Suprapubic skin (tissue), 4 donors: ENCODE measurements at regions not wholly inside any gene's neighbourhood (a gene's known extent, or its start where the extent isn't known, plus 50 kb on each side); places are given as distances from the start of the nearest gene placed in this dataset.

Experiments
- DNase-seq, 2 donors: peaks; one replicate each; pipeline ENCODE4 v3.0.0-alpha.2; 2019; ENCODE audit warnings: low spot score in 2 of 2
- H3K27ac ChIP-seq: fragments of 200-600 bp; sonication (generic); one replicate; pipeline ENCODE4 v1.5.1; 2019
- H3K27me3 ChIP-seq: fragments of 200-600 bp; sonication (generic); one replicate; pipeline ENCODE4 v1.5.1; 2019
- H3K36me3 ChIP-seq: fragments of 200-600 bp; sonication (generic); one replicate; pipeline ENCODE4 v1.5.1; 2019
- H3K4me1 ChIP-seq: fragments of 200-600 bp; sonication (generic); one replicate; pipeline ENCODE4 v1.5.1; 2019
- H3K4me3 ChIP-seq: fragments of 200-600 bp; sonication (generic); one replicate; pipeline ENCODE4 v1.5.1; 2019; ENCODE audit warnings: mild to moderate bottlenecking
- H3K9me3 ChIP-seq: fragments of 200-600 bp; sonication (generic); one replicate; pipeline ENCODE4 v1.5.1; 2019
- CTCF ChIP-seq, 2 donors: fragments of 200-600 bp in 1 of 2; fragments of 450-650 bp in 1 of 2; sonication (generic) in 1 of 2; IDR thresholded peaks; one replicate each; pipeline ENCODE4 v1.5.1; 2016 to 2019; ENCODE audit warnings: antibody characterized with exemption in 2 of 2, mild to moderate bottlenecking in 1 of 2, moderate library complexity in 1 of 2
- EP300 ChIP-seq: sonication (generic); formaldehyde crosslinking; IDR thresholded peaks from one replicate; pipeline ENCODE4 v1.6.1; 2017; ENCODE audit warnings: antibody characterized with exemption
- POLR2A ChIP-seq, 2 donors: fragments of 450-650 bp; IDR thresholded peaks; one replicate each; pipeline ENCODE4 v1.6.1; 2017; ENCODE audit warnings: antibody characterized with exemption in 2 of 2, mild to moderate bottlenecking in 2 of 2, moderate library complexity in 2 of 2
- POLR2AphosphoS5 ChIP-seq, 3 donors: sonication (generic); formaldehyde crosslinking; IDR thresholded peaks; one replicate each; pipeline ENCODE4 v1.6.1; 2017; ENCODE audit warnings: antibody characterized with exemption in 3 of 3
- WGBS: methylation state at CpG from one replicate; pipeline ENCODE4 v1.1.5; 2018; 5-methylcytosine and 5-hydroxymethylcytosine counted together

DNA sequence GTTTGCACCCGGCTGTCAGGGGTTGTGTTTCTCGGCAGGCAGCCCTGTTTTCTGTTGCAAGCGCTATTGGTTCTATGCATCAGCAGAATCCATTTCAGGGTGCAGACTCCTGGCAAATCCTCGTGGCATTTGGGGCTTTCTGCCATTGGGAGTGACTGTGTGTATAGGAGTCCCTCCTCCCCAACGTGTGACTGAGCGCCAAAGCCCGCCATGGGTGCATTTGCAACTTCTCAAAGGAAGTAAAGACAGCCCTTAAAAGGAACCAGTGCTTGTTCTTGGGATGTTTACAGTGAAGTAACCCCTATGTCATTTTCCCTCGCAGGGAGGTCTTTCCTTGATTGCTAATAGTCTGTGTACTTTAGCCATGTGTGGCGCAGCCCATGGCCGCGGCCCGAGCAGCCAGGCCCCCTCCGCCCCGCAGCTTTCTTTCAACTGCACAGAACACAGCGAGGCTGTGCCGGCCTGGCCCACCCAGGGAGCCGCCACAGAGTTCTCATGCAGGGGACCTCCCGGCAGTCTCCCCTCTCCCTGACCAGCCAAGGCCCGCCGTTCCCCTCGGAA, 175.6 kb downstream of the HSD17B3 start:
- Histone ChIP-seq H3K27ac (no peak overlapping the region), H3K4me1 (no peaks in the 10 kb centered on the region), H3K36me3 (no peaks in the 10 kb centered on the region), H3K9me3 (no peaks in the 10 kb centered on the region), H3K4me3 (no peak overlapping the region), H3K27me3 (no peaks in the 10 kb centered on the region)
- WGBS = 76% methylated on average over 21 of the region's 21 CpGs
- DNase-seq = no peak
- TF ChIP-seq POLR2A (IDR thresholded peaks at IDR 0.05) = no peak
- no peak for TF ChIP-seq POLR2AphosphoS5 (IDR thresholded peaks at IDR 0.05)
- no peak for TF ChIP-seq EP300
- TF ChIP-seq CTCF (IDR thresholded peaks at IDR 0.05) = no peak

GRCh38 chr9:96125624-96126023, 176.4 kb downstream of the HSD17B3 start:
- 83% methylated on average over 3 of the region's 3 CpGs for WGBS
- no peaks in the 10 kb centered on the region for H3K4me1 ChIP-seq
- H3K9me3 ChIP-seq = no peaks in the 10 kb centered on the region
- TF ChIP-seq CTCF (IDR thresholded peaks at IDR 0.05) (no peak), EP300 (no peak), POLR2AphosphoS5 (IDR thresholded peaks at IDR 0.05) (no peak), POLR2A (IDR thresholded peaks at IDR 0.05) (no peak)
- no peak for DNase-seq
- no peaks in the 10 kb centered on the region for H3K27me3 ChIP-seq
- H3K36me3 ChIP-seq = no peaks in the 10 kb centered on the region
- H3K4me3 ChIP-seq = no peak overlapping the region
- H3K27ac ChIP-seq = no peak overlapping the region

DNA sequence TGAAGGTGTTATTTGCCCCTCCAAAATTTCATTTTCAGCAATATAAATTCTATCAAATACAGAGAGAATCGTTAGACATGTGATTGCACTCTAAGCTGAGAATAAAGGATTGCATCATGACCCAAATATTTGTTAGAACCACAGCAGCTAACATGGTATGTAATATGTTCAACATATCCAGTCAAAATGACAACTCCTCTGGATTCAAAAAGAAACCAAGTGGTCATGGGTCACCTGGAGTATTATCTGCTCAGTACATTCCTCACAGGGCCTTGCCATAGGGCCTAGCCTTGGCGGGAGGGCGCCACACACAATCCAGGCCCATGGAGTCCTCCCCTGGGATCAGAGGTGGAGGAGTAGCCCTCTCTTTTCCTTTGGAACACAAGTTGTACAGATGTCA, 179.2 kb downstream of the HSD17B3 start:
- no peak for DNase-seq
- Histone ChIP-seq H3K36me3 (no peaks in the 10 kb centered on the region), H3K9me3 (no peaks in the 10 kb centered on the region), H3K4me1 (no peaks in the 10 kb centered on the region), H3K27me3 (no peaks in the 10 kb centered on the region), H3K27ac (no peak overlapping the region), H3K4me3 (no peak overlapping the region)
- TF ChIP-seq POLR2A (IDR thresholded peaks at IDR 0.05) = no peak
- TF ChIP-seq CTCF (IDR thresholded peaks at IDR 0.05) = no peak
- TF ChIP-seq POLR2AphosphoS5 (IDR thresholded peaks at IDR 0.05) = no peak
- no peak for TF ChIP-seq EP300
- WGBS = 74% methylated on average over 3 of the region's 3 CpGs

- 75% methylated on average over 6 of the region's 6 CpGs for WGBS
- no peak for TF ChIP-seq EP300
- TF ChIP-seq POLR2AphosphoS5 (IDR thresholded peaks at IDR 0.05) = no peak
- no peak for TF ChIP-seq POLR2A (IDR thresholded peaks at IDR 0.05)
- no peak for TF ChIP-seq CTCF (IDR thresholded peaks at IDR 0.05)
- no peaks in the 10 kb centered on the region for H3K4me1 ChIP-seq
- H3K36me3 ChIP-seq = no peaks in the 10 kb centered on the region
- no peak overlapping the region for H3K4me3 ChIP-seq
- no peaks in the 10 kb centered on the region for H3K9me3 ChIP-seq
- H3K27me3 ChIP-seq = no peaks in the 10 kb centered on the region
- H3K27ac ChIP-seq = no peak overlapping the region
- DNase-seq = no peak
Observed at GRCh38 chr9:96122282-96122681, 179.7 kb downstream of the HSD17B3 start.

DNA sequence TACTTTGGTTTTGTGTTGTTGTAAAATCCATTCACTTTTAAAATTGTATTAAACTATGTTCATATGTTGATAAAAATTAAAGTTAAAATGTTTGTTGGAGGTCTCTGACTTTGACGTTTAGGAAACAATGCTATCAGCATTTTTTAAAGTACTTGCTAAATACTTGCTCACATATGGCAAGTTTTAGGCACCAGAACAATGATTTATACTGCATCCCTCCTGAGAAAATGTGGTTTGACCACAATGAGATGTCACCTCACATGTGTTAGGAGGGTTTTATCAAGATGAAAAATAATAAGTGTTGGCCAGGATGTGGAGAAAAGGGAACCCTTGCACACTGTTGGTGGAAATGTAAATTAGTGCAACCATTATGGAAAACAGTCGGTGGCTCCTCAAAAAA, 180.8 kb downstream of the HSD17B3 start:
- Histone ChIP-seq H3K9me3 (no peaks in the 10 kb centered on the region), H3K27ac (no peak overlapping the region), H3K27me3 (no peaks in the 10 kb centered on the region), H3K4me1 (peaks cover 6% of the 10 kb centered on the region), H3K36me3 (no peaks in the 10 kb centered on the region), H3K4me3 (no peak overlapping the region)
- WGBS = 46% methylated on average over 2 of the region's 2 CpGs
- no peak for DNase-seq
- TF ChIP-seq POLR2AphosphoS5 (IDR thresholded peaks at IDR 0.05) = no peak
- TF ChIP-seq EP300 = no peak
- TF ChIP-seq POLR2A (IDR thresholded peaks at IDR 0.05) = no peak
- no peak for TF ChIP-seq CTCF (IDR thresholded peaks at IDR 0.05)
